HS-27A (cell line): ENCODE measurements at regions not wholly inside any gene's neighbourhood (a gene's known extent, or its start where the extent isn't known, plus 50 kb on each side); places are given as distances from the start of the nearest gene placed in this dataset.

ENCODE experiments used
- DNase-seq: peaks from one replicate; pipeline ENCODE4 v3.0.0-alpha.2; 2012; ENCODE audit warnings: low read depth, missing footprints

GRCh38 chr16:52874042-52874441 lies 178.7 kb downstream of the CHD9NB start:
- DNase-seq, result no peak

- DNase-seq, result no peak
These were observed 180.0 kb downstream of the CHD9NB start for GRCh38 chr16:52872731-52873130.

- no peak for DNase-seq
These were observed 181.2 kb downstream of the CHD9NB start for GRCh38 chr16:52871481-52871880.

GRCh38 chr16:52869243-52869642 lies 183.5 kb downstream of the CHD9NB start:
- DNase-seq, result no peak

- no peak for DNase-seq
These were observed 189.7 kb downstream of the CHD9NB start for GRCh38 chr16:52863000-52863399.

GRCh38 chr16:52861614-52862022 lies 191.1 kb downstream of the CHD9NB start:
- no peak for DNase-seq

- DNase-seq, result no peak
These were observed 197.2 kb downstream of the CHD9NB start for GRCh38 chr16:52855463-52855862.

GRCh38 chr16:52852978-52853377 lies 199.7 kb downstream of the CHD9NB start:
- no peak for DNase-seq

- no peak for DNase-seq
These were observed 201.4 kb downstream of the CHD9NB start for GRCh38 chr16:52851211-52851740.

GRCh38 chr16:52843381-52843780 lies 209.3 kb downstream of the CHD9NB start:
- no peak for DNase-seq

- DNase-seq, result no peak
These were observed 215.4 kb downstream of the CHD9NB start for GRCh38 chr16:52837251-52837650.

- no peak for DNase-seq
These were observed 217.8 kb downstream of the CHD9NB start for GRCh38 chr16:52834736-52835465.

- no peak for DNase-seq
These were observed 219.9 kb downstream of the CHD9NB start for GRCh38 chr16:52832771-52833170.

- no peak for DNase-seq
These were observed 225.2 kb downstream of the CHD9NB start for GRCh38 chr16:52827456-52827855.

GRCh38 chr16:52825892-52826291 lies 226.8 kb downstream of the CHD9NB start:
- DNase-seq, result no peak

GRCh38 chr16:52819808-52820207 lies 232.9 kb downstream of the CHD9NB start:
- no peak for DNase-seq

- no peak for DNase-seq
These were observed 233.3 kb downstream of the CHD9NB start for GRCh38 chr16:52819405-52819804.

- no peak for DNase-seq
These were observed 235.0 kb downstream of the CHD9NB start for GRCh38 chr16:52817696-52818095.

- DNase-seq, result no peak
These were observed 235.7 kb downstream of the CHD9NB start for GRCh38 chr16:52816993-52817392.

GRCh38 chr16:52812678-52813556 lies 239.8 kb downstream of the CHD9NB start:
- peak; percentile 71 for DNase-seq

- DNase-seq, result no peak
These were observed 247.0 kb downstream of the CHD9NB start for GRCh38 chr16:52805559-52806168.

- no peak for DNase-seq
These were observed 252.3 kb downstream of the CHD9NB start for GRCh38 chr16:52800432-52800831.

- DNase-seq, result no peak
These were observed 252.2 kb upstream of the TOX3 start for GRCh38 chr16:52799149-52799548.
